GM20000 (cell line): ENCODE measurements at regions not wholly inside any gene's neighbourhood (a gene's known extent, or its start where the extent isn't known, plus 50 kb on each side); places are given as distances from the start of the nearest gene placed in this dataset.

Source experiments
- DNase-seq: peaks from one replicate; pipeline ENCODE4 v3.0.0; 2012; ENCODE audit warnings: low spot score
- TF ChIP-seq, protein P1 (sequence below): IDR thresholded peaks from 2 replicates; pipeline ENCODE4 v1.5.1; 2012; ENCODE audit warnings: mild to moderate bottlenecking, control low read depth; ENCODE audit errors: extremely low read depth, missing control alignments

DNA sequence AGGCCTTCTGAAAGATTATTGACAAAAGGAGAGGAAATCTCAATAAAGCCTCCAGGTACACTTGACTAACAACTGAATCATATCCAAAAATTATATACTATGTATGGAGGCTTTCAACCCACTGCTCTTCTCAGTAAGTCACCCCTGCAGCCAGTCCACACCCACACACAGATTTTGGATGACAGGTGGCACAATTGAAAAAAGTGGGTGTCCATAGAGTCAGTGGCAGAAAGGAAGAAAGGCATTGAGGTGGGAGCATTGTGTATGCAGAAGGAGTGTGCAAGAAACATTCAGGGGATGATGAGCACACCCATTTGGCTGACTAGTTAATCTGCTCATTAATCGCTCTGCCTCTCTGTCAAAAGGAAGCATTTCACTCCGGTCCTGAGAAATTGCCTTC is 150.6 kb upstream of the IL12B start:
- TF ChIP-seq, protein P1, sequence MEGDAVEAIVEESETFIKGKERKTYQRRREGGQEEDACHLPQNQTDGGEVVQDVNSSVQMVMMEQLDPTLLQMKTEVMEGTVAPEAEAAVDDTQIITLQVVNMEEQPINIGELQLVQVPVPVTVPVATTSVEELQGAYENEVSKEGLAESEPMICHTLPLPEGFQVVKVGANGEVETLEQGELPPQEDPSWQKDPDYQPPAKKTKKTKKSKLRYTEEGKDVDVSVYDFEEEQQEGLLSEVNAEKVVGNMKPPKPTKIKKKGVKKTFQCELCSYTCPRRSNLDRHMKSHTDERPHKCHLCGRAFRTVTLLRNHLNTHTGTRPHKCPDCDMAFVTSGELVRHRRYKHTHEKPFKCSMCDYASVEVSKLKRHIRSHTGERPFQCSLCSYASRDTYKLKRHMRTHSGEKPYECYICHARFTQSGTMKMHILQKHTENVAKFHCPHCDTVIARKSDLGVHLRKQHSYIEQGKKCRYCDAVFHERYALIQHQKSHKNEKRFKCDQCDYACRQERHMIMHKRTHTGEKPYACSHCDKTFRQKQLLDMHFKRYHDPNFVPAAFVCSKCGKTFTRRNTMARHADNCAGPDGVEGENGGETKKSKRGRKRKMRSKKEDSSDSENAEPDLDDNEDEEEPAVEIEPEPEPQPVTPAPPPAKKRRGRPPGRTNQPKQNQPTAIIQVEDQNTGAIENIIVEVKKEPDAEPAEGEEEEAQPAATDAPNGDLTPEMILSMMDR: no peak
- no peak for DNase-seq

DNA sequence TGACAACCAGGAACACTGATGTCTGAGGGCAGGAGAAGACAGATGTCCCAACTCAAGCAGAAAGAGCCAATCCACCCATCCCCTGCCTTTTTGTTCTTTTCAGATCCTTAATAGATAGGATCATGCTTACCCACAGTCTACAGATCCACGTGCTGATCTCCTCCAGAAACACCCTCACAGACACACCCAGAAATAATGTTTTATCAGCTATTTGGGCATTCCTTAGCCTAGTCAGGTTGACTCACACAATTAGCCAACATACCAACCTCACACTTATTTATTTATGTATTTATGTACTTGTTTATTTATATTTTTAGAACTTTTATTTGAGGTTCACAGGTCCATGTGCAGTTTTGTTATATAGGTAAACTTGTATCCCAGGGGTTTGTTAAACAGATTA is 151.5 kb upstream of the IL12B start:
- no peak for DNase-seq
- TF ChIP-seq, protein P1: no peak

DNA sequence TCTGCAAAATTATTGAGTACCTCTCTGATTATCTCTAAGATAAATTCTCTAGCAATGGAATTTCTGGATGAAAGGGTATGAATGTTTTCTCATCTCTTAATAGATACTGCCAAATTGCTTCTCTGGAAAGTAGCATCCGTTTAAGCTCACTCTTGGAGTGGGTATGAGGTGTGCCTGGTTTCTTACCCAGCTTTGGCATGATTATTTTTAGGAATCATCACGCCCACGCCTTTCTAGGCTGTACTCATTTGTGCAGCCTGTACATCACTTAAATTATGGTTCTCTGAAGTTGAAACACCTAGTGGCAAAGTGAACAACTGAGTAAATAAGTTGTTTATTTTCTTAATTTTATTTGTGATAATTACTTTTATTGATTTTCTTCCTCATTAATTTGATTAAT is 156.5 kb upstream of the IL12B start:
- TF ChIP-seq, protein P1: no peak
- DNase-seq: no peak

DNA sequence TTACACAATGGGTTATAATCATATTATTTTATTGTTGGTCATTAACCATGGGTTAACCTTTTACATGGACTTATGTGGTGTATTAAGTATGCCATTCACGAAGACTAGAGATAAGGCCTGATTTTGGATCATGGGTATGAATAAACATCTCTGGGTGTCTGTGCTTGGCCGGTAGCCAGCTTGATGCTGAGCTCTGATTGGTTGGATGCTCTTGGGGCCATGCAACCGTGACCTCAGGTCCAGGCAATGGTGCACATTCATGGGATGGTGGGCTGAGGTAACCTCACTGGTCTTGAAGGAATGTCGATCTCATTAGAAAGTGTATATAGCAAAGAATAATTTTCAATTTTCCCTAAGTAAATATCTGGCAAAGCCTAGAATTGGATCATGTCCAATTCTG is 158.2 kb upstream of the IL12B start:
- DNase-seq: no peak
- TF ChIP-seq, protein P1: no peak

DNA sequence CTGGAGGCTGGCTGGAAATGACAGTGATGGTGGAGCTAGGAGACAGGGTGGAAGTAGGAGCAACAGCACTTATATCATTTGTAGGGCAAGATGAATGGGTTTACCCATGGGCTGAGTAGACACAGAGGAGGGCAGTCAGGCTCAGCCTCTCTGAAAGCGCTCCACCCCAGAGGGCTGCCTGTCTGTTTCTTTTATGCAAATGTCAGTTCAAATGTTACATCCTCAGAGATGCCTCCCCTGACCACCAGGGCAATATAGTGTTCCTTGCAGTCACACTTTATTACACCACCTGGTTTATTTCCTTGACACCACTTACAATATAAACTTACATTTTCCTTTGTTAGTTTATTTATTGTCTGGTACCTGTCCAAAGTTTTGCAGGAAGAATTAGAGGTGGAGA is 159.5 kb upstream of the IL12B start:
- no peak for DNase-seq
- TF ChIP-seq, protein P1: no peak

DNA sequence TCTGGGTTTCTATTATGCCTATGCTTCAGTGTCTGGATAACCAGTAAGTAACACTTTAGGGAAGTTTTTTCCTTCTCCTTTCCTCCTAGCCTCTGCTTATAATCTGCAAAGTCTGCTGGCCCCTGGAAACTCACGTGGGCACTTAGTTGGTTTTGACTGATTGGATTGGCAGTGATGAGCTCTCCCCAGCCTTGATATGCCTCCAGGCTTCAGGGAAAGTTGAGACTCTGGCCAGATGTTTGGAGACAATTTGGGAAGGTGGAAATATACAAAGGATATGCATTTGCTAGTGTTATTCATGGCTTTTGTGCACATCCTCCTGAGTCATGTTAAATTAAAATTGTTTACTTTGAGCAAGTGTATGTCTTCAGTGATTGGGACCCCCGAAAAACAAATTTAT is 160.2 kb upstream of the IL12B start:
- no peak for DNase-seq

DNA sequence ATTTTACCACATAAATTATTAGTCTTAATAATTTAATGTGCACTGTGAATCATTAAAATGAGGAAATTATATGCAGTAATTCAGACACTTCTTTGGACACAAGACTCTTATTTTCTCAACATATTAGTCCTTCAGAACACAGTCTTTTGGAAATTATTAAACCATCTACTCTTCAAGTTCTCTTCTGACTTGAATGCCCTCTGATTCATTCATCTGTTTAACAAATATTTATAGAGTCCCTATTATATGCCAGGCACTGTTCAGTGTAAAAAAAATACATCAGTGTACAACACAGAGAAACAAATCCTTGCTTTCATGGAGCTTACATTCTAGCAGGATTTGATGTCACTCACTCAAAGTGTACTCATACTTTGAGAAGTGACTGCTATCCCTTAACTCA is 163.4 kb upstream of the IL12B start:
- DNase-seq: no peak
- TF ChIP-seq, protein P1: no peak

More for the DNA sequence above, 160.2 kb upstream of the IL12B start:
- TF ChIP-seq, protein P1: no peak
